HG03457 (cell line): ENCODE measurements at regions not wholly inside any gene's neighbourhood (a gene's known extent, or its start where the extent isn't known, plus 50 kb on each side); places are given as distances from the start of the nearest gene placed in this dataset.
A peak's percentile ranks its signal among the peaks of the same experiment; 100 is the strongest.

Source experiments
- ATAC-seq: cut with Tn5 transposase; IDR thresholded peaks from one replicate; pipeline ENCODE4 v1.9.1; 2021; ENCODE audit warnings: moderate number of reproducible peaks; ENCODE audit not compliant: unreplicated experiment

- peak; percentile 96 for ATAC-seq
Measured at GRCh38 chr13:110965038-110965754, 50.3 kb upstream of the ANKRD10 start.
